ENCODE measurements at regions not wholly inside any gene's neighbourhood (a gene's known extent, or its start where the extent isn't known, plus 50 kb on each side); places are given as distances from the start of the nearest gene placed in this dataset.

GRCh38 chr3:181782306-181782954, 70.7 kb downstream of the SOX2 start:
- H3K9me3 ChIP-seq (ENCODE audit: low read depth) = no peaks in the 10 kb centered on the region
- no peaks in the 10 kb centered on the region for H3K27me3 ChIP-seq
- no peaks in the 10 kb centered on the region for H3K36me3 ChIP-seq
- peak in 1 of 2 donors; percentile 69 for DNase-seq (ENCODE audit: low read depth in 1 of 2, low spot score in 1 of 2)
- TF ChIP-seq CTCF (IDR thresholded peaks at IDR 0.05; ENCODE audit: low read depth, low read length) = no peak
- no peaks in the 10 kb centered on the region for H3K4me1 ChIP-seq (ENCODE audit: low read depth)
- no peak overlapping the region for H3K4me3 ChIP-seq
- H3K27ac ChIP-seq = no peak overlapping the region

GRCh38 chr3:181790561-181790960, 78.8 kb downstream of the SOX2 start:
- Histone ChIP-seq H3K27ac (no peak overlapping the region), H3K27me3 (peaks cover 2% of the 10 kb centered on the region), H3K4me3 (no peak overlapping the region), H3K36me3 (no peaks in the 10 kb centered on the region), H3K9me3 (ENCODE audit: low read depth) (no peaks in the 10 kb centered on the region), H3K4me1 (ENCODE audit: low read depth) (peaks cover 5% of the 10 kb centered on the region)
- no peak for TF ChIP-seq CTCF (IDR thresholded peaks at IDR 0.05; ENCODE audit: low read depth, low read length)
- DNase-seq (ENCODE audit: low read depth in 1 of 2, low spot score in 1 of 2) = no peak

- DNase-seq (ENCODE audit: low read depth in 1 of 2, low spot score in 1 of 2) = no peak
- Histone ChIP-seq H3K27ac (no peak overlapping the region), H3K9me3 (ENCODE audit: low read depth) (no peaks in the 10 kb centered on the region), H3K36me3 (no peaks in the 10 kb centered on the region), H3K4me1 (ENCODE audit: low read depth) (peaks cover 5% of the 10 kb centered on the region), H3K4me3 (no peak overlapping the region), H3K27me3 (peaks cover 2% of the 10 kb centered on the region)
- TF ChIP-seq CTCF (IDR thresholded peaks at IDR 0.05; ENCODE audit: low read depth, low read length) = no peak
Observed at GRCh38 chr3:181791056-181791955, 79.6 kb downstream of the SOX2 start.

- Histone ChIP-seq H3K4me3 (no peak overlapping the region), H3K4me1 (ENCODE audit: low read depth) (peaks cover 4% of the 10 kb centered on the region), H3K36me3 (no peaks in the 10 kb centered on the region), H3K27ac (no peak overlapping the region), H3K9me3 (ENCODE audit: low read depth) (no peaks in the 10 kb centered on the region), H3K27me3 (peaks cover 2% of the 10 kb centered on the region)
- DNase-seq (ENCODE audit: low read depth in 1 of 2, low spot score in 1 of 2) = no peak
- TF ChIP-seq CTCF (IDR thresholded peaks at IDR 0.05; ENCODE audit: low read depth, low read length) = no peak
Observed at GRCh38 chr3:181793006-181793405, 81.3 kb downstream of the SOX2 start.

GRCh38 chr3:181794011-181794790, 82.5 kb downstream of the SOX2 start:
- no peaks in the 10 kb centered on the region for H3K4me1 ChIP-seq (ENCODE audit: low read depth)
- no peaks in the 10 kb centered on the region for H3K36me3 ChIP-seq
- no peak overlapping the region for H3K4me3 ChIP-seq
- TF ChIP-seq CTCF (IDR thresholded peaks at IDR 0.05; ENCODE audit: low read depth, low read length) = no peak
- peaks cover 2% of the 10 kb centered on the region for H3K27me3 ChIP-seq
- H3K27ac ChIP-seq = no peak overlapping the region
- no peaks in the 10 kb centered on the region for H3K9me3 ChIP-seq (ENCODE audit: low read depth)
- DNase-seq (ENCODE audit: low read depth in 1 of 2, low spot score in 1 of 2) = no peak
